NT2/D1 (cell line): ENCODE measurements at regions not wholly inside any gene's neighbourhood (a gene's known extent, or its start where the extent isn't known, plus 50 kb on each side); places are given as distances from the start of the nearest gene placed in this dataset.

ENCODE experiments used
- DNase-seq: peaks from one replicate; pipeline ENCODE4 v3.0.0-alpha.2; 2011; ENCODE audit warnings: low read depth, low spot score
- H3K27me3 ChIP-seq: 2 replicates; pipeline ENCODE4 v1.6.0; 2011; ENCODE audit warnings: mild to moderate bottlenecking; ENCODE audit not compliant: insufficient read length, insufficient read depth
- H3K36me3 ChIP-seq: 2 replicates; pipeline ENCODE4 v1.6.1; 2011; ENCODE audit warnings: mild to moderate bottlenecking, low read length, mixed read lengths; ENCODE audit not compliant: insufficient read depth, insufficient read length
- H3K4me1 ChIP-seq: 2 replicates; pipeline ENCODE4 v1.5.1; 2011; ENCODE audit not compliant: insufficient read depth, insufficient read length
- H3K4me3 ChIP-seq: 2 replicates; pipeline ENCODE4 v1.5.1; 2011; ENCODE audit warnings: low read depth; ENCODE audit not compliant: insufficient read length
- H3K9ac ChIP-seq: 2 replicates; pipeline ENCODE4 v1.6.0; 2011; ENCODE audit warnings: low read depth; ENCODE audit not compliant: insufficient read length
- H3K9me3 ChIP-seq: 2 replicates; pipeline ENCODE4 v1.5.1; 2011; ENCODE audit warnings: mild to moderate bottlenecking, low read length; ENCODE audit not compliant: insufficient read depth
- SUZ12 ChIP-seq: IDR thresholded peaks from 2 replicates; pipeline ENCODE4 v1.6.1; 2011; ENCODE audit not compliant: insufficient read length, insufficient read depth; ENCODE audit errors: extremely low read depth
- YY1 ChIP-seq: IDR thresholded peaks from 2 replicates; pipeline ENCODE4 v1.6.1; 2011; ENCODE audit not compliant: insufficient read length, insufficient read depth
- ZNF274 ChIP-seq: IDR thresholded peaks from 2 replicates; pipeline ENCODE4 v1.6.1; 2011; ENCODE audit warnings: mild to moderate bottlenecking, low read depth, low read length

- H3K4me1 ChIP-seq: no peaks in the 10 kb centered on the region
- H3K27me3 ChIP-seq: no peaks in the 10 kb centered on the region
- H3K9me3 ChIP-seq: no peaks in the 10 kb centered on the region
- H3K36me3 ChIP-seq: no peaks in the 10 kb centered on the region
- TF ChIP-seq SUZ12 (no peak), ZNF274 (no peak), YY1 (no peak)
- DNase-seq: no peak
- H3K4me3 ChIP-seq: no peak overlapping the region
- H3K9ac ChIP-seq: no peak overlapping the region
Measured at GRCh38 chr5:63164838-63165535, 586.4 kb downstream of the LRRC70 start.

- Histone ChIP-seq H3K4me3 (no peak overlapping the region), H3K27me3 (no peaks in the 10 kb centered on the region), H3K4me1 (no peaks in the 10 kb centered on the region), H3K9me3 (no peaks in the 10 kb centered on the region), H3K9ac (no peak overlapping the region), H3K36me3 (no peaks in the 10 kb centered on the region)
- no peak for TF ChIP-seq ZNF274
- no peak for TF ChIP-seq YY1
- no peak for TF ChIP-seq SUZ12
- DNase-seq: no peak
Measured at GRCh38 chr5:63164339-63164738, 585.7 kb downstream of the LRRC70 start.

GRCh38 chr5:63155310-63155631, 576.7 kb downstream of the LRRC70 start:
- TF ChIP-seq SUZ12: no peak
- TF ChIP-seq YY1: no peak
- no peak for TF ChIP-seq ZNF274
- H3K36me3 ChIP-seq: no peaks in the 10 kb centered on the region
- H3K4me3 ChIP-seq: no peak overlapping the region
- DNase-seq: no peak
- no peak overlapping the region for H3K9ac ChIP-seq
- H3K27me3 ChIP-seq: no peaks in the 10 kb centered on the region
- no peaks in the 10 kb centered on the region for H3K4me1 ChIP-seq
- H3K9me3 ChIP-seq: no peaks in the 10 kb centered on the region

GRCh38 chr5:63154476-63155309, 576.1 kb downstream of the LRRC70 start:
- DNase-seq: no peak
- Histone ChIP-seq H3K27me3 (no peaks in the 10 kb centered on the region), H3K9me3 (no peaks in the 10 kb centered on the region), H3K9ac (no peak overlapping the region), H3K4me1 (no peaks in the 10 kb centered on the region), H3K36me3 (no peaks in the 10 kb centered on the region), H3K4me3 (no peak overlapping the region)
- no peak for TF ChIP-seq SUZ12
- TF ChIP-seq YY1: no peak
- no peak for TF ChIP-seq ZNF274

- H3K9me3 ChIP-seq: no peaks in the 10 kb centered on the region
- no peaks in the 10 kb centered on the region for H3K4me1 ChIP-seq
- H3K4me3 ChIP-seq: no peak overlapping the region
- H3K9ac ChIP-seq: no peak overlapping the region
- no peak for DNase-seq
- H3K27me3 ChIP-seq: no peaks in the 10 kb centered on the region
- no peaks in the 10 kb centered on the region for H3K36me3 ChIP-seq
- TF ChIP-seq YY1 (no peak), SUZ12 (no peak), ZNF274 (no peak)
Measured at GRCh38 chr5:63152871-63153270, 574.3 kb downstream of the LRRC70 start.

- H3K9me3 ChIP-seq: no peaks in the 10 kb centered on the region
- no peak overlapping the region for H3K4me3 ChIP-seq
- no peak overlapping the region for H3K9ac ChIP-seq
- no peaks in the 10 kb centered on the region for H3K4me1 ChIP-seq
- H3K36me3 ChIP-seq: no peaks in the 10 kb centered on the region
- TF ChIP-seq YY1 (no peak), SUZ12 (no peak), ZNF274 (no peak)
- no peak for DNase-seq
- H3K27me3 ChIP-seq: no peaks in the 10 kb centered on the region
Measured at GRCh38 chr5:63145167-63145566, 566.5 kb downstream of the LRRC70 start.

- H3K9ac ChIP-seq: no peak overlapping the region
- H3K27me3 ChIP-seq: no peaks in the 10 kb centered on the region
- DNase-seq: no peak
- TF ChIP-seq YY1 (no peak), SUZ12 (no peak), ZNF274 (no peak)
- H3K36me3 ChIP-seq: no peaks in the 10 kb centered on the region
- H3K4me1 ChIP-seq: no peaks in the 10 kb centered on the region
- no peak overlapping the region for H3K4me3 ChIP-seq
- no peaks in the 10 kb centered on the region for H3K9me3 ChIP-seq
Measured at GRCh38 chr5:63141591-63141990, 563.0 kb downstream of the LRRC70 start.
